ENCODE measurements at regions not wholly inside any gene's neighbourhood (a gene's known extent, or its start where the extent isn't known, plus 50 kb on each side); places are given as distances from the start of the nearest gene placed in this dataset.

GRCh38 chr18:78576967-78577366 is 402.7 kb upstream of the SALL3 start:
- TF ChIP-seq, protein P1, sequence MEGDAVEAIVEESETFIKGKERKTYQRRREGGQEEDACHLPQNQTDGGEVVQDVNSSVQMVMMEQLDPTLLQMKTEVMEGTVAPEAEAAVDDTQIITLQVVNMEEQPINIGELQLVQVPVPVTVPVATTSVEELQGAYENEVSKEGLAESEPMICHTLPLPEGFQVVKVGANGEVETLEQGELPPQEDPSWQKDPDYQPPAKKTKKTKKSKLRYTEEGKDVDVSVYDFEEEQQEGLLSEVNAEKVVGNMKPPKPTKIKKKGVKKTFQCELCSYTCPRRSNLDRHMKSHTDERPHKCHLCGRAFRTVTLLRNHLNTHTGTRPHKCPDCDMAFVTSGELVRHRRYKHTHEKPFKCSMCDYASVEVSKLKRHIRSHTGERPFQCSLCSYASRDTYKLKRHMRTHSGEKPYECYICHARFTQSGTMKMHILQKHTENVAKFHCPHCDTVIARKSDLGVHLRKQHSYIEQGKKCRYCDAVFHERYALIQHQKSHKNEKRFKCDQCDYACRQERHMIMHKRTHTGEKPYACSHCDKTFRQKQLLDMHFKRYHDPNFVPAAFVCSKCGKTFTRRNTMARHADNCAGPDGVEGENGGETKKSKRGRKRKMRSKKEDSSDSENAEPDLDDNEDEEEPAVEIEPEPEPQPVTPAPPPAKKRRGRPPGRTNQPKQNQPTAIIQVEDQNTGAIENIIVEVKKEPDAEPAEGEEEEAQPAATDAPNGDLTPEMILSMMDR (IDR thresholded peaks at IDR 0.05; ENCODE audit: control insufficient read depth, insufficient read depth, low read depth, low read length, missing control alignments) = no peak
- DNase-seq (ENCODE audit: low read depth) = no peak
- no peak overlapping the region for H3K4me3 ChIP-seq (ENCODE audit: control insufficient read depth, low read depth, low read length)

GRCh38 chr18:78579449-78579848 is 400.2 kb upstream of the SALL3 start:
- no peak for DNase-seq (ENCODE audit: low read depth)
- no peak overlapping the region for H3K4me3 ChIP-seq (ENCODE audit: control insufficient read depth, low read depth, low read length)
- TF ChIP-seq, protein P1 (IDR thresholded peaks at IDR 0.05; ENCODE audit: control insufficient read depth, insufficient read depth, low read depth, low read length, missing control alignments) = no peak

GRCh38 chr18:78579854-78580577 is 399.6 kb upstream of the SALL3 start:
- no peak overlapping the region for H3K4me3 ChIP-seq (ENCODE audit: control insufficient read depth, low read depth, low read length)
- no peak for DNase-seq (ENCODE audit: low read depth)
- TF ChIP-seq, protein P1 (IDR thresholded peaks at IDR 0.05; ENCODE audit: control insufficient read depth, insufficient read depth, low read depth, low read length, missing control alignments) = no peak

GRCh38 chr18:78580835-78581339 is 398.7 kb upstream of the SALL3 start:
- no peak overlapping the region for H3K4me3 ChIP-seq (ENCODE audit: control insufficient read depth, low read depth, low read length)
- TF ChIP-seq, protein P1 (IDR thresholded peaks at IDR 0.05; ENCODE audit: control insufficient read depth, insufficient read depth, low read depth, low read length, missing control alignments) = no peak
- no peak for DNase-seq (ENCODE audit: low read depth)

DNA sequence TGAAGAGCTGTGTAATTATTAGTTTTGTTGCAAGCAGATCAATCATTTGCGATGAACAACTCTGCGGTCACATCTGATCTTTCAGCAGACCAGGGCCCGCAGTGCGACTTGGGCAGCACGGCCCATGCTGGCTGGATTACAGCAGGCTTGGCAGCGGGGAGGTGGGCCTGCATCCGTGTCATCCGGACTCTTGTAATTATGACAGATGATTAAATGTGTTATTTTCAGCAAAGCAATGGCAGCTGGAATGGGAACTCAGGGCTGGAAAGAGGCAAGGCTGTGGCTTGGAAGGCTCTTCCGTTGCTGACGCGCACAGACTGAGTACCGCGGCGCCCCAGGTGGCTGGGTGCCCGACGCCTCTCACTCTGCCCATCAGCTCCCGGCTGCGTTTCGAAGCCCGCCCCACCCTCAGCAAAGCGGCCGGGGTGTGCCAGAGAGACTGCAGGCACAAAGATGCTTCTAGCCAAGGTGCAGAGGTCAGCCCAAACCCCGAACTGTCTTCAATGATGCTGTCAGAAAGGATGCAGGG is 397.4 kb upstream of the SALL3 start:
- DNase-seq (ENCODE audit: low read depth) = no peak
- TF ChIP-seq, protein P1 (IDR thresholded peaks at IDR 0.05; ENCODE audit: control insufficient read depth, insufficient read depth, low read depth, low read length, missing control alignments) = no peak
- no peak overlapping the region for H3K4me3 ChIP-seq (ENCODE audit: control insufficient read depth, low read depth, low read length)

DNA sequence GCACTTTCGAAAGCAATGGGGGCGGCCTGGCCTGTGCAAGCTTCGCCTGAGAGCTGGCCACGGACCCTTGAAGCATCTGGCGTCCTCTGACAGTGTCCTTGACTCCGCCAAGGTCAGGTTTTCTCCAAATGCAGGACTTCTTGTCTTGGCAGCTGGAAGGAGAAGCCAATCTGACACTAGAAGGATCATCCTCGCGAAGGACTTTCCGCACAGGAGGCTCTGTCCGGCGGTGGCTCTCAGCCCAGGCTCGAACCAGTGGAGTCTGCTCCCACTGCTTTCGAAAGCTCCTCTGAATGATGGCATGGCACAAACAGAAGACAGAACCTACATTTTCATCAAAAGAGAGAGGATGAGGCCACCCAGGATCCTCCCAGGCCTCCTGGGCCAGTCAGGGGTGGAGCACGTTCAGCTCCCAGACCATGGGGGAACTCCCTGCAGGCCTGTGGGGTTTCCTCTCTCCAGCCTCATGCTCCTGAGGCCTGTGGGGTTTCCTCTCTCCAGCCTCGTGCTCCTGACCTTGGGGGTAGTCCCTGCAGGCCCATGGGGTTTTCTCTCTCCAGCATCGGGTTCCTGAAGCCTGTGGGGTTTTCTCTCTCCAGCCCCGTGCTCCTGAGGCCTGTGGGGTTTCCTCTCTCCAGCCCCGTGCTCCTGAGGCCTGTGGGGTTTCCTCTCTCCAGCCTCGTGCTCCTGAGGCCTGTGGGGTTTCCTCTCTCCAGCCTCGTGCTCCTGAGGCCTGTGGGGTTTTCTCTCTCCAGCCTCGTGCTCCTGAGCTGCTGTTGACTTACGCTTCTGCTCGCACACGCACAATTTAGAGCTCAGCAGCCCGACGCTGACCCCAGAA is 396.5 kb upstream of the SALL3 start:
- H3K4me3 ChIP-seq (ENCODE audit: control insufficient read depth, low read depth, low read length) = no peak overlapping the region
- no peak for DNase-seq (ENCODE audit: low read depth)
- TF ChIP-seq, protein P1 (IDR thresholded peaks at IDR 0.05; ENCODE audit: control insufficient read depth, insufficient read depth, low read depth, low read length, missing control alignments) = no peak

Data from AG09309 (cell line).